CD4-positive, alpha-beta T cell treated with Interleukin-1 beta for 1 hour (primary cell): ENCODE measurements at regions not wholly inside any gene's neighbourhood (a gene's known extent, or its start where the extent isn't known, plus 50 kb on each side); places are given as distances from the start of the nearest gene placed in this dataset.

ENCODE experiments used
- DNase-seq, 2 donors: peaks; one replicate each; pipeline ENCODE4 v3.0.0-alpha.2; 2020 to 2022

DNA sequence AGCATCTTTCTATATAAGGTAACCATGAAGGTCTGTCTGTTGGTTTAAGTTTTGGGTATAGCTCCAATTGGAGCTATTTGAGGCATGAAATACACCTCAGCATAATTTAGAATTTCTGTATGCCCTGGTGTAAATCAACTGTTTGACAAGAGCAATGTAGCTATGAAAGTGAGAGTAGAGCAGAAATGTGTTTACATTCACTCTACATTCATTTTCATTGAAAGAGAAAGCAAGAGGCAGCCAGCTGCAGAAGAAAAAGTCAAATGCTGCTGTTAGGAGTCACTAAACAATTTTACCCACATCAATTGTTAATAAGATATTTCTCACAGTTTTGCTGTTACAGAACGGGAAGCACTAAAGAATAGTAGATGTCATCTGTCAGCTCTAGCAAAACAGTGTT is 252.5 kb downstream of the SLC6A15 start:
- no peak for DNase-seq

DNA sequence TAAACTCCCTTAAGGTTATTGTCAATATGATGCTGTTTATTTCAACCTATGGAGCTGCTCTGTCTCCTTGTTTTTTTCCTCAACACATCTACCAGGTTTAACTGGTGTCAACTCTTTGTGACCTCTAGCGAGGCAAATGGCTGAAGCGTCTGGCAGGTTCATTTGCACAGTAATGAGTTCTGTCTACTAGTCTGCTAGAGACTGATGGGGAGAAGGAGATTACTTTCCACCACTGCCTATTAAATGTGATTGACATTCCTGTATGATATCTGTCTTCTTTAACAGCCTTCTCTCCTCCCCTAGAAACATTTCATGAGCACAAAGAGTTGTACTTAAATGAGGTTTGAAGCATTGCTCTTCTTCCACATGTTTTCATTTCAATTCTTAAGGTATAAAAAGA is 253.7 kb downstream of the SLC6A15 start:
- no peak for DNase-seq

DNA sequence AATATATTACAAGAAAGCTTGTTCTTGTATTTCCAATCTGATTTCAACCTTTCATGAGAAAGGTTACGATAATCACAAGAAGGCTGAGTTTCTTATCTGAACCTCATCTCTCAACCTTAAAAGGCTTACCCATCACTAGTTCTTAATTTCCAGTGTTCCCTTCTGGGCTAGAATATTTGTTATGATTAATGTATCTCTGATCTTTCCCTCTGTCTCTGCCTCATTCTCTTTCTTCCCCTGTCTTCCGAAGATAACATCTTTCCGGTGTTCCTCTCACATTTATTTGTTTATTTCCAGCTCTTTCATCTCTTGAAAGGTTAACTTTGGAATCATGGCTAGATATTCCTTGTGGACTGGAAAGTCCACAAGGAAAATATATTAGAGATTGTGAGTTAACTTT is 255.9 kb downstream of the SLC6A15 start:
- DNase-seq = no peak

DNA sequence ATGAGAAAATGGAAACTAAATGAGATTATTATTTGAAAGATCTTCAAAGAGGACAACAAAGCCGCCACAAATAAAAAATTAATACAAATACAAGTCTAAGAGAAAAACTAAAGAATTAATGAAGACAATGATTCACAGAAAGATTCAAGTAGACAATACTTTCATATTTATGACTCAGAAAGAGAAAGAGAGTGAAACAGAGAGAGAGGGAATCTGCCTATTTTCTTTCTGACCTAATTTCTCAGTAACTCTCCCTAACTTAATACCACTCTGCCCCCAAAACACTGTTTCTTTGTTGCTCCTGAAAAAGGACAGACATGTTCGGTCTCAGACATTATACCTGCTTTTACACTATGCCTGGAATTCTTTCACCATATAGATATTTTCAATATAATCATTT is 259.1 kb downstream of the SLC6A15 start:
- DNase-seq = no peak

DNA sequence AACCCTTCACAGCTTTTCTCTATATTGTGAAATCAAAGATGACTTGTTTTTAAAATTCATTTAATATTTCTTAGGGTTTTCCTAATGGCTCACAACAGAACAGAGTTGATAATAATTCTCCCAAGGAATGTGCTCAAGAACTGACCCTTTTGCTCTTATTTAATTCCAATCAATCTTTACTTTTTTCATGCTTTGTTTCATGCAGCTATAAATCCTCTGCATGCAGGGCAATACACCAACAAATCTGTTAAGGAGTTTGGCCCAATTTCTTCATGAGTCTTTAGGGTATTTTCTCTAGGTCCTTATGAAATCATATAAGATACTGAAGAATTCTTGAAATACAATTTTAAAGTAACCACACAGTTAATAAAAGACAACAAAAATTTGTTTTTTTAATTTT is 264.2 kb downstream of the SLC6A15 start:
- DNase-seq = no peak

DNA sequence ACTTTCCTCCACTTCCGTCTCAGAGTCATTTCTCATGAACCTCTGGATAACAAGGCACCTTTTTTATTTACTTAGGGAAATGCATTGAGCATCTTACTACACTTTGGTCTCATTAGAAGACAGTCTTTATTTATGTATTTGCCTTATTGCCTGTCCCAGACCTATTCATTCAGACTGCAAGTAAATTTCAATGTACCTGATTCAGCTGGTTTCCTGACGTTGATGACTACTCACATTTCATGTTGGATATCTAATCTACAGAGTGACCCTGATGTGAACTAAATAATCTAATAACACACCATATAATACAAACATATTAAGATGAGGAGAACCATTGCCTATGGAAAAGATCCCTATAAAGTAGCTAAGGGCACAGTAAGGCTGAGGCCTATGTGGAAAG is 267.7 kb downstream of the SLC6A15 start:
- no peak for DNase-seq

DNA sequence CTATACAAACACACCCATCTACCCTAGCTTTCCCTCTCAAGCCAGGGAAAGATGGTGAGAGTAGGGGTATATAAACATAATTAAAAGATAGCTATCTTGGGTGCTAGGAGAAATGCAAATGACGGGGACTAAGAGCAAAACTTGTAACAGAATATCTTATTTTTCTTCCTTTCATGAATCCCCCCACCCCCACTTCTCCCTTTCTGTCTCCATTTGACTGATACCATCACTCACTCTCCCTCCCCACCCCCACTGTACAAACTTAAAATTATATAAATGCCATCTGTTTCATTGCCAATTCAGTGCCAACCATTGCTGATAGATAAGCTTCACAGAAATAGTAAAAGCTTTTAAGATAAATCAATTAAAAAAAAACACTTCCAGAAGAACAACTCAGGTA is 268.6 kb downstream of the SLC6A15 start:
- no peak for DNase-seq

DNA sequence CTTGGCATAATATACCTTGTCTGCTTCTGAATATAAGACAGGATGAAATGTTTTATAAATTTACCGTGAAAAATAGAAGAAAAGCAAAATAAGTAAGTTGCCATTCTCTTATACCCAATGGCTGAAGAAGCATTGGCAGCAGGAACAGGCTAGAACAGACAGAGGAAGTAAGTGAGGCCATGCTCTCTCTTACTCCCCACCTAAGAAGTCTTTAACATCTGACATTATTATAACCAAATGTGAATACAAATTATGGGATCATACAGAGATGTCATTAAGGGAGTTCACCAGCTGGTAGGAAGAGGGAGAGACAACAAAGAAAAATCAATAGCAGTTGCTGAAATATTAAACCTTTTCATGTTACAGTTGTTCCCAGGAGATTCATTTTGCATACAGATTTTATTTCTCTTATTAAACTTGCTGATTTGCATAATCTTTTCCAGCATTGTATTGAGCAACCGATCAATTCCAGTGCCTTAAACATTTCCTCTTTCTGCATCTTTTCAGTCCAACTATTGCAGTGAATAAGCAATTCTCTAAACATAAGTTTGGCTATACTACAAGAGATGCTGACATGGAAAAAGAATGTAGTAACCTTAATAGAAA is 270.6 kb downstream of the SLC6A15 start:
- DNase-seq = no peak

DNA sequence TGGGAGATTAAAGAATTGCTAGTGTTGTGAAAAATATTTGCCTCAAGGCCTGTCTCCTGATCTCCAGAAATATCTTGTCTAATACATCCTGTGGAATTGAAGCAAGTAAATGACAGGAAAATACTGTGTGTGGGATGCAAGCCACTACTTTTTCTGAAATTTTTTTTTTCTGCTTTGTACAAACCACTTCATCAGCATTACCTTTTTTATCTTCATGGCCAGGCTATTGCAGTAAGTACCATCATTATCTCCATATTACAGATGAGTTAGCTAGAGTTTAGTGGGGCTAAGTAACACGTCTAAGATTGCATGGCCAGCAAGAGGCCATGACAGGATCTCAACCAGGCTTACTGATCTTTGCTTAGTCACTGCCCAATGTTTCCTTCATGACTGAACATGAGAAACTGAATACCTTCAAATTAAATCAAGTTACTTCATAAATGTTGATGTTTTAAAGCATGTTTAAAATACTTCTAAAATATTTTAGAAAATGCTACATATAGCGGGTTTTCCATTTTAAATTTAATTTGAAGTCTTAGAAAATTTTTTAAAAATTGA is 273.7 kb downstream of the SLC6A15 start:
- no peak for DNase-seq

DNA sequence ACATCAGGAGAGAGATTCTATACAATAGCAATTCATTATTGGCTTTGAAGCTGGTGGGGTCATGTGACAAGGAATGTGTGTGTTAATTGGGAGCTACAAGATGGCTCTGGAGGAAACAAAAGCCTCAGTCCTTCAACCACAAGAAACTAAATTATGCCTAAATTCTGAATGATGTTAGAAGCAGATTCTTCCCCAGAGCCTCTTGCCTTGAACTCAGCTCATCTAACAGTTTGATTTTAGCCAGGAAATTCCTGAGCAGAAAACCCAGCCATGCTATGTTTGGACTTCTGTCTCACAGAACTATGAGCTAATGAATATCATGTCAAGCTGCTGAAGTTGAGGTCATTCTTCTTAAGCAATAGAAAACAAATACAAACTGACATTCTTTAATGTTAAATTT is 274.7 kb downstream of the SLC6A15 start:
- DNase-seq = no peak

DNA sequence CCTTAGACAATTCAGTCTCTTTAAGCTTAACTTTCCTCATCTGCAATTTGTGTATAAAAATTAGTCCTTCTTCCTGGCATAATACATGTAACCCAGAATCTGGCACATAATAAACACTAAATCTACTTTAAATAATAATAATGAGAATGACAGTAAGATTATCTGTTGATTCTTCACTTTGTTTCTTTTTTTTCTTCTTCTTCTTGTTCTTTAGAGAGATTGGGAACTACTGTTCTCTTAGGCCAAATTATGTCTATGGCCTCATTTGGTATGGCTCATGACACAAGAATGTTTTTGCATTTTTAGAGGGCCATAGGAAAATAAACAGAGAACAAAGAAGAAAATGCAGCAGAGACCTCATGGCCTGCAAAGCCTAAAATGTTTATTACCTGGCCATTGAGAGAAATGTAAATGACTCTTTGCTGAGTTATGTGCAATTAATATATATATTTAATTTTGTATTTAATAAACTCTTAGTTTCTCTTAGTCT is 275.8 kb downstream of the SLC6A15 start:
- DNase-seq = no peak

DNA sequence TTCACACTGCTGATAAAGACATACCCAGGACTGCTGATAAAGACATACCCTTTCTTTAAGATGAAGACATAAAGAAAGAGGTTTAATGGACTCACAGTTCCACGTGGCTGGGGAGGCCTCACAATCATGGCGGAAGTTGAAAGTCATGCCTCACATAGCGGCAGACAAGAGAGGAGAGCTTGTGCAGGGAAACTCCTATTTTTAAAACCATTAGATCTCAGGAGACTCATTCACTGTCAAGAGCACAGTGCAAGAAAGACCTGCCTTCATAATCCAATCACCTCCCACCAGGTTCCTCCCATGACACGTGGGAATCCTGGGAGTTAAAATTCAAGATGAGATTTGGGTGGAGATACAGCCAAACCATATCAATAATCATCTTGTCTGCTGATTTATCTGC is 278.1 kb downstream of the SLC6A15 start:
- DNase-seq = no peak

DNA sequence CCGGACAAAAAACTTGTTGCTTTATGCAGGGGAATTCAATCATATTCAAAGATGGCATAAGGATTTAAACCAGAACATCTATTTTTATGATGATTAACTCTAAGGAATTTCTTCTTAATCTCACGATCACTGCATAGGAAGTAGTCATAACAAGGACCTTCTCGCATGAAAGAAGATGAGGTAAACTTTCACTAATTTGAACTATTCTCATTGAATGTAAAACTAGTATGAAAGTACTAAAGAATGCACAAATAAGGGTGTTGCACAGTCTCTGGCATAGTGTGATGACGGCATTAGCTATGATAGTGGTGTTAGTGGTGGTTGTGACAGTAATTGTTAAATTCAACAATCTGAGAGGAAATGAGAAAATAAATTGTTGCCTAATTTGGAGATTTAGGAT is 280.0 kb downstream of the SLC6A15 start:
- DNase-seq = no peak

DNA sequence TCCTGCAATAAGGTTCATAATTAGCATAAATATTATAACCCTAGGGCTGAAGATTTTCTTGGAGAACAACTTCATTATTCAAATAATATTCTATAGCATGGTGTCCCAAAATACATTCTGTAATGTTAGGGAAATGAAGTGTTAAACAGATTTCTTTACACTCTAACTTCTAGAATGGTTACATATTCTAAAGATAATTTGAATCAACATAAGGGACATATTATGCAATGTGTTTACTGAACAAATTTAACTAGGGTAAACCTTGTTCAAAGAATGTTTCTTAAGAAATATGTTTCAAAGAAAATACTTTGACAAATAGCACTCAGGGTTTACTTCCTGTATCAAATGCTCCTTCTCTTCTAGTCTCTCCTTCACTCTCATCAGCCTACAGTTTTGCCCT is 281.6 kb downstream of the SLC6A15 start:
- no peak for DNase-seq

DNA sequence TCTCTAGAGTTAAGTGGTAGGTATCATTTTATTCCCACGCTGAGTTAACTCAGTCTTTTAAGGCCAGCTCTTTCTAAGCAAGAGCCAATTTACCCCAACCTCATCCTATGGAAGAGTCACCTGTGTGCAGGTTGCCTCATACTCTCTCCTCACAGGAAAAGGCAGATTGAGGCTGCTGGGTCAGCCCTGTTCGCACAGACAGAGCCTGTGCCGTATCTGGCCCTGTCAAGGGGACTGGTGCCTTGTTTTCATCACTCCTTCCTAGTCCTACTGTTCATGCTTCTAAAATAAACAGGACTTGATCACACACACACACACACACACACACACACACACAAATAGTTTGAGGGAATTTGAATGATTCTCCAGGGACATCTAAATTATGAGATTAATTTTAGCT is 285.0 kb downstream of the SLC6A15 start:
- no peak for DNase-seq

DNA sequence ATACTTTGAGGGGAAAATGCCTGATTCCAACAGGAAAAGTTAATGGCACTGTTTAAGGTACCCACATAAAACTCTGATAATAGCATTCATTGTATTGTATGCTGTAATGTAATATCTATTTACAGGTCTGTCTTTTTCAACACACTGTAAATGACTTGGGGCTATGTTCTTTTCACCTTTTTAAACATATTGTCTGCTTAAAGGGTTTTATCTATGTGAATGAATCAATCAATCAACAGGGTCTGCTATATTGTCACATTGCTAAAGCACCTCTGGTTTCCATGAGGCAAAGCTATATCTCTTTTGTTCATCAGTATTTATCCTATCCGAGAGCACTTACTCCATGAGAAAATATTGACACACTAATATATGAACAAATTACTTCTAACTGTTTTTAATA is 288.0 kb downstream of the SLC6A15 start:
- no peak for DNase-seq

DNA sequence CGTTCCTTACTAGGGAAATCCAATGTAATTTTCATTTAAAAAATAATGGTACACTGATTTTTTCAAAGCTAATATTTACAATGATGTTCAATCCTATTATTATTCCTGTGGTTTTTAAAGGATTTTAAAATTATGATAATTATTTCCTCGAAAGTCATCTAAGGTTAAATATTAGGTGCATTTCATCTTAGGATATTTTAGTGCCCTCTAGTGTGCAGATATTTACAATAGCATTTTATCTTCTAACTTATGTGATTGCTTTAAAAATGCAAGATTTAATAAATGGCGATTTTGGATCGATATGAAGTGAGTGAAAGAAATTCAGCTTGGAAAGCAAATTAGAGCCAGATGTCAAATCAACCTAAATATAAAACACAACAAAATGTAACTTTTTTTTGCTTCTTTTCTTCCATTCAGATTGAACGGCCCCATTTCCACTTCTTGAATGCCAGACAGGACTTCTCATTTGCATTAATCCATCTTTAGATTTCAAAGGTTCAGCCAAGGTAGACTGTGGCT is 293.5 kb downstream of the SLC6A15 start:
- no peak for DNase-seq

DNA sequence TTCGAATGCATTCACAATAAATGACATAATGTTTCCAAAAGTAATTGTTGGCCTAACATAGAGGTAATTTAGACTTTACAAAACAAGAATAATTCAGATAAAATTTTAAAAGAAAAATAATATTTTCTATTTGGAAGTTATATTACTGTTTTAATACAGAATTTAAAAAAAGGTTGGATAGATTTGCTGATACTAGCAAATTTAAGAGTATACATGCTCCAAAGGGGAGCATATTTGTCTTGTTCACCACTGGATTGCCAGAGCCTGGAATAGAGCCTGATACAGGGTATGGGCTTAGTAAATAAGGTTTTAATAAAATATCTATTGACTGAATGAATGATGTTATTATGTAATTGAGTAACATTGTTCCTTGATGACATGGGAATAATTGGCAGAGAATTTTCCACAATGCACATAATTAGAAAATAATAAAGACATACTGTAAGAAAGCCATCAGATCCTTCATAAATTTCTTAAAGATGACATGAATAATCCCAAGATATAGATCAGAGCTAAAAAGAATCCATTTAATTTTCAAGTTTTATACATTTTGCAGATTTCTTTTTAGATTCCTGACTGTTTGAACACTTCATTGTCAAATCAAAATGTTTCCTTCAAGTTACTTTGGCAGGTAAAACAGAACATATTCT is 305.3 kb downstream of the SLC6A15 start:
- no peak for DNase-seq

DNA sequence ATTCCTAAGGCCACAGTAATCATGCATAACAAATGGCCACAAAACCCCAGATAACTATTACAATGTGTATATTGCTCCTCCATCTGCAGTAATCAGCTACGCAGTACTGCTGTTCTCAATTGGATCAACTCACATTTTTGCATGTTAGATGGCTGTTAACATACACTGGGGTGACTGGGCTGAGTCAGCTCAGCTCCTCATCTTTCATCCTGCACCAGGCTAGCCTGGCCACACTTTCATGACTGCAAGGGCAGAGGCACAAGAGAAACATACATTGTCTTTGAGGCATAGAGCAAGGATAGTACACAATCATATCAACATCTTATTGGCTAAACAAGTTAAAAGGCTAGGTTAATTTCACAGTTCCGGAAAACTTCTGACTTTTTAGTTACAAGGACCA is 306.6 kb downstream of the SLC6A15 start:
- DNase-seq = no peak

DNA sequence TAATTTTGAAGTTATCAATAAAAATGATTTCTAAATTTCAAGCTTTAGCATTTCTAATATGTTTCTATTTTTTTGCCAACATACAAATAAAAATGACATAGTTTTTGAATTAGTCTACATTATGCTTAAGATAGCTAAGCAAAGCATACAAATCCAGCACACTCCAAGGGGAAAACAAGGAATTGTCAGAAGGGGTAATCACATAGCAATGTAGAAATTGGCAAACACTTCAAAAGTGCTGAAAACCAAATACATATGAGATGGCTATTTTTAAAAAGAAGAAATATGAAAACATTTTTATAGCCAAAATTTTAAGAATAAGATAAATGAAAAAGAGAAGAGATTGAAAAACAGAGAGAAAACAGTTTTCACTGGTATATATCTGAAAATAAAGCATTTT is 308.0 kb downstream of the SLC6A15 start:
- no peak for DNase-seq

DNA sequence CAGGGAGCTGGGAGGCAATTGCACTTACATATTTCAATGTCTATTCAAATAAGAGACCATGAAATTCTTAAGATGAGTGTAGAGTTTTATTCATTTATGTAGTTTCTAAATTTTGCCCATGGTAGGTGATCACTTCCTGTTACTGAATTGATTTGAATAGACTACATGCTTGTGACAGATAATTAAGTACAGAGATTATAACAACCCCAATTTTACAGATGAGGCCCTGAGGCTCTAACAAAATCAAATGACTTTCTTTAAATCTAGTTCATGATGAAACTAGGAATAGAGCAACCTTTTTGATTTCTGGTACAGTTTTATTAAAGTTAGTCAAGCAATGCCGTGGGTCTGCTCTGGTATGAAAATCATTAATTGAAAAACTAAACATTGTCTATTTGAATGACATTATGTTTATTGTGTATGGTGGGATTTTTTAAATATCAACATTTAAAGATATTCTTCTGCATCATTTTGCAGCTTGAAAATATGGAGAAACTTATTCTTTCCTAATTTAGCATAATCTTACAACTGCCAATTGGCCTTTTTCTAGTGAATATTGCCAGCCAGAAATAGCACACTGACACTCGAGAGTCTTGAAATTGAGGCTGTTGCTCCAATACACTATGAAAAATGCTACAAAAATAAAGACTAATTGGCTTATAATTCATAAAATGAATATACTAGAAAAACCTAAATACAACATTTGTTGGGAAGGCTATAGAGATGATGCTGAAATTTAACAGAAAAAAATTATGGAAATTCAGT is 308.9 kb downstream of the SLC6A15 start:
- no peak for DNase-seq

DNA sequence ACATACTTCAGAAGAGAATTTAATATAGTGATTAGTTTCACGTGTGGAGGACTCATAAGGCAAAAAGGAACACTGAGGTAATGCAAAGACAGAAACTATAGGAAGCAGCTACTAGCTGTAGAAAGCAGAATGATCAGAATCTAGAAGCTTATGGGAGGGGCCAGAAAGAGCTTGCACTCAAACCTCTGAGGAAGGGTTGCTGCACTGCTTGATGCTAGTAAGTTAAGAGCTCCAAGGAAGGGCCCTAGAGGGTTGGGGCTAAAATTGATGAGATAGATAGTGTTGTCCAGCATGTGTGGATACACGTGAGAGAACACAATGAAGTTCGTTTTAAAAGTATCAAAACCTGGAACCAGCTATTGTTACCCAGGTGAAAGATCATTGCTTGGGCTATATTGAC is 311.1 kb downstream of the SLC6A15 start:
- no peak for DNase-seq

DNA sequence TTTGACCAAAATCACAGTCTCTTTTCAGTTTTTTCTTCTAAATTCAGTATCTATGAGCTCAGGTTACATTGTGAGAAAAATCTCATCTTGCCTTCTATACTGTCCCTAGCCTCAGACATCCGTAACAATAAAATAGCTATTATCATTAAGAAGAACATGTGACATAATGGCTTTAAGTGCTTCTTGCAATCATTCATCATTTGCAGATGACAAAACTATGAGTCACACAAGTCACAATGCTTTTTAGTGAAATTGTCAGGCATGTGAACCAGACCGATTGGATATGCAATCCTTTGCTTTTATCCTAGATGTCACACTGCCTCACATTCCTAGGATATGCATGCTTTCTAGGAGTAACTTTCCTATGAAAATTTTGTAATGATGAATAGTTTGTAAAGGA is 313.1 kb downstream of the SLC6A15 start:
- no peak for DNase-seq

DNA sequence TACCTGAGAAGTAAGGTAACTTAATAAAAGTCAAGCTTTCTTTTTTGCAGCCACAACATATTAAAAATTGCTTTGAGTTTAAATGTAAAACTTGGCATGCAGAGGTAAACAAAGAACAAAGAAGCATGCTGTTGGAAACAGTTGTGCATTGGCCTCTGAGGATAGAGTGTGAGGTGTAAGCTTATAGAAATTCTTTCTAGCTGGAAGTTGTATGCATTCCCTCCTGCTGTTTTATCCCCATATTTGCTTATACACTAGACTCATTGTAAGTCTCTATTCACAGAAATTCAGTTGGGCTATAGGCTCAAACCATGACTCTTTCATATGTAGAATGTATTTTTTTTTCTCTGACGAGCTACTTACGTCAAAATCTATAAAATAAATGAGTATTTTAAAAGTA is 316.3 kb downstream of the SLC6A15 start:
- DNase-seq = no peak
